T-helper 2 cell treated with Interferon-gamma antibody and Interleukin-4, amounts not matched to agents 100 ng/mL and 5 ng/mL, for 36 hours (primary cell): ENCODE measurements at regions not wholly inside any gene's neighbourhood (a gene's known extent, or its start where the extent isn't known, plus 50 kb on each side); places are given as distances from the start of the nearest gene placed in this dataset.
"Not testable (repeated sequence)": the region's sequence is repeated elsewhere in the genome, so short reads cannot be mapped to it uniquely, and the experiment has no call there.

Experiments used
- intact Hi-C: fragments of 100-400 bp; cut with micrococcal nuclease; formaldehyde crosslinking; loops from one replicate; pipeline ENCODE4 v1.15.1; 2023

- intact Hi-C loops = no loop called here
These were observed 757.1 kb downstream of the KCNT2 start for GRCh38 chr1:195851016-195851601.

DNA sequence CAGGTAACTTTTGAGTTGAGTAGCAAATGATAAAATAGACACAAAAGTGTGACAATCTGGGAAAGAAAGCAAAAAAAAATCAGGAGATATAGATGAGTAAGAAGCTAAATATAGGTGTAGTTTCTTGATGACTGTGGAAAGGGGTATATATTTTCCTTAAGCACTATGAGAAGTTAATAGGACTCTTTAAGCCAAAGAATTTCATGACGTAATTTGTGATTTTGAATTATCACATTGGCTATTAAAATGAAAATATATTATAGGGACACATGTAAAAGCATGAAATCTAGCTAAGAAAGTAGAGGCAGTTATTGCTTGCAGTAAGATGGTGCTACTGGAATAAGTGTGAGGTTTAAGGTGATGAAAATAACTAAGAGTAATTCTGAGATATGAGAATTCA lies 759.1 kb downstream of the KCNT2 start:
- intact Hi-C loops = no loop called here

DNA sequence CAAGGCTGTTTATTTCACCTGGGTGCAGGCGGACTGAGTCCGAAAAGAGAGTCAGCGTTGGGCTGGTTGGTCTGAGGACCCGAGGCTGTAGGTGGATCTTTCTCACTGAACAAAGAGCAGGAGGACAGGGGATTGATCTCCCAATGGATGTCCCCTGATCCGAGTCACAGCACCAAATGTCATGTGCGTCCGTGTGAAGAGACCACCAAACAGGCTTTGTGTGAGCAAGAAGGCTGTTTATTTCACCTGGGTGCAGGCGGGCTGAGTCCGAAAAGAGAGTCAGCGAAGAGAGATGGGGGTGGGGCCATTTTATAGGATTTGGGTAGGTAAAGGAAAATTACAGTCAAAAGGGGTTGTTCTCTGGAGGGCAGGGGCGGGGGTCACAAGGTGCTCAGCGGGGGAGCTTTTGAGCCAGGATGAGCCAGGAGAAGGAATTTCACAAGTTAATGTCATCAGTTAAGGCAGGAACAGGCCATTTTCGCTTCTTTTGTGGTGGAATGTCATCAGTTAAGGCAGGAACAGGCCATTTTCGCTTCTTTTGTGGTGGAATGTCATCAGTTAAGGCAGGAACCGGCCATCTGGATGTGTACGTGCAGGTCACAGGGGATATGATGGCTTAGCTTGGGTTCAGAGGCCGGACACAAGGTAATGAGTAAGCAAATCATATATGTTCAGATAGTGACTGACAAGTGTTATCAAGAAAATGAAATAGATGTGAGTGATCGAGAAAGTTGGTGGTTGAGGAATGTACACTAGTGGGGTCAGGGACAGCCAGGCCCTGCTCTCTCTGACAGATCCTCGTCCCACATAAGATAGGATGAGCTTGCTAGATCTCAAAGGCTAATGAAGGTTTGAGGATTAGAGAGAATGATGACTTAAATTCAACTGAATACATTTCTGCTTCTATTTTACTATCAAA lies 760.0 kb downstream of the KCNT2 start:
- intact Hi-C loops = not testable (repeated sequence)

GRCh38 chr1:195831789-195832188 lies 776.5 kb downstream of the KCNT2 start:
- intact Hi-C loops = no loop called here

GRCh38 chr1:195828325-195828724 lies 779.9 kb downstream of the KCNT2 start:
- intact Hi-C loops = no loop called here

DNA sequence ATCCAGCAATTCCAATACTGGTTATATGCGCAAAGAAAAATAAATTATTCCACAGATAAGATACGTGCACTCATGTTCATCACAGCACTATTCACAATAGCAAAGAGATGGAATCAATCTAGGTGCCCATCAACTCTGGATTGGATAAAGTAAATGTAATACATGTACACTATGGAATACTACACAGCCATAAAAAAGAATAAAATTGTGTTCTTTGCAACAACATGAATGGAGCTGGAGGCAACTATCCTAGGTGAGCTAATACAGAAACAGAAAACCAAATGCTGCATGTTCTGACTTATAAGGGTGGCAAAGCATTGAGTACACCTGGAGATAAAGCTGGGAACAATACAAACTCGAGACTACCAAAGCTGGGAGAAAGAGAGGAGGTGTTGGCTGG lies 787.3 kb downstream of the KCNT2 start:
- intact Hi-C loops = no loop called here

GRCh38 chr1:195806060-195806459 lies 802.2 kb downstream of the KCNT2 start:
- intact Hi-C loops = no loop called here

- intact Hi-C loops = no loop called here
These were observed 803.7 kb downstream of the KCNT2 start for GRCh38 chr1:195804547-195804946.

- intact Hi-C loops = no loop called here
These were observed 809.2 kb downstream of the KCNT2 start for GRCh38 chr1:195799016-195799415.

GRCh38 chr1:195794225-195794624 lies 814.0 kb downstream of the KCNT2 start:
- intact Hi-C loops = no loop called here

DNA sequence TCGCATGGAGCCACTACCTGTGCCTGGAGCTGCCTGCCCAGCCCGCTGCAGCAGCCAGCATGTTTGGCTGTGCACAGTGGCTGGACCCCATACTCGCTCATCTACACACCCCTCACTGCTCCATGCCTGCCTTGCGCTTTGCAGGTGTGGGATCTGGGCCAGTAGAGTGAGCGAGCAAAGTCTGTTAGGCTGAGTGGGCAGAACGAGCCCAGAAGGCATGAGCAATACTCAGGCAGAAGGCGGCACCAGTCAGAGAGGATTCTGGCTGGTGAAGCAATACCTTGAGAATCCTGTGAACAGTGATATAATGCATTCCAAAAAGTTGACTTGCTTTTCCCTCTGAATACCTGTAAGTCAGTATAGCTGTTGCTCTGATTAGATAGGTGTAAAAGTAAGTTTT lies 816.4 kb downstream of the KCNT2 start:
- intact Hi-C loops = no loop called here

GRCh38 chr1:195790514-195791168 lies 817.6 kb downstream of the KCNT2 start:
- intact Hi-C loops = no loop called here

GRCh38 chr1:195789321-195789720 lies 818.9 kb downstream of the KCNT2 start:
- intact Hi-C loops = no loop called here

DNA sequence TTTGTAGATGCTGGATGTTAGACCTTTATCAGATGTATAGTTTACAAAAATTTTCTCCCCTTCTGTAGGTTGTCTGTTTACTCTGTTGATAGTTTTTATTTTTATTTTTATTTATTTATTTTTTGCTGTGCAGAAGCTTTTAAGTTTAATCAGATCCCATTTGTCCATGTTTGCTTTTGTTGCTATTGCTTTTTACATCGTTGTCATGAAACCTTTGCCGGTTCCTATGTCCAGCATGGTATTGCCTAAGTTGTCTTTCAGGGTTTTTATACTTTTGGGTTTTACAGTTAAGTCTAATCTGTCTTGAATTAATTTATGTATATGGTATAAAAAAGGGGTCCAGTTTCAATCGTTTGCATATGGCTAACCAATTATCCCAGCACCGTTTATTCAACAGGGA lies 819.5 kb downstream of the KCNT2 start:
- intact Hi-C loops = no loop called here

GRCh38 chr1:195785830-195786229 lies 822.4 kb downstream of the KCNT2 start:
- intact Hi-C loops = no loop called here

GRCh38 chr1:195773931-195774330 lies 834.3 kb downstream of the KCNT2 start:
- intact Hi-C loops = no loop called here

GRCh38 chr1:195769461-195769860 lies 838.8 kb downstream of the KCNT2 start:
- intact Hi-C loops = no loop called here

DNA sequence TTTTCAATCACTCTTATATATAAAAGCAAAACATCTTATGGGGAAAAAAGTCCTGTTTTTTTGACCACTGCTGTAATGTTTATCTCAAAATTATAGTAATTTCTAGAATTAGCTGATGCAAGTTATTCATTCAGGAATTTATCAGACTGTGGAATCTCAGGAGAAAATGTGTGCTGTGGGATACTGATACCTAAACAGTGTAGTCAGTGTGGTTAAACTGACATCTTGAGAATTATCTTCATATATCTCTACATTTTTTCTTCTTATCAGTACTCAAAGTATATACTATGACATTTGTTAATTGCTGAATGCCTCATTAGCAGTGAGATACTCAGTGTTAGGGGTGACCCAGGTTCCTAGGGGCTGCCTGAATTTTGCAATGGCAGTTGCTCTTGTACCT lies 839.3 kb downstream of the KCNT2 start:
- intact Hi-C loops = no loop called here

- intact Hi-C loops = no loop called here
These were observed 839.9 kb downstream of the KCNT2 start for GRCh38 chr1:195768377-195768776.

DNA sequence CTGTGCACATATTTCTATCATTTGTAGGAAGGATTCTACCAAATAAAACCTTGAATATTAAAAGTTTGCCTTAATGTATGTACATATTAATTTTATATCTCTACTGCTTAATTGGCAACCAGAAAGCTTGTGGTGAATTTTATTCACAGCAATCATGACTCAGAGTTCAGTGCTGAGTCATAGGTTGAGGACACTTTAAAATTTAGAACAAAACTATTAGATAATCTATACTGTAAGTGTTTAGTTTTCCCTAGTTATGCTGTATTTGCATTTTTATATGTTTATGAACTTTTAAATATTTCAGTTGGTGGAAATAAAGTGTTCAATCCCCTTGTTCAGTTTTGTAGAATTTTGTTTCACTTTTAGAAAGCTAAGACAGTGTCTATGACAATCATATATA lies 841.5 kb downstream of the KCNT2 start:
- intact Hi-C loops = no loop called here

DNA sequence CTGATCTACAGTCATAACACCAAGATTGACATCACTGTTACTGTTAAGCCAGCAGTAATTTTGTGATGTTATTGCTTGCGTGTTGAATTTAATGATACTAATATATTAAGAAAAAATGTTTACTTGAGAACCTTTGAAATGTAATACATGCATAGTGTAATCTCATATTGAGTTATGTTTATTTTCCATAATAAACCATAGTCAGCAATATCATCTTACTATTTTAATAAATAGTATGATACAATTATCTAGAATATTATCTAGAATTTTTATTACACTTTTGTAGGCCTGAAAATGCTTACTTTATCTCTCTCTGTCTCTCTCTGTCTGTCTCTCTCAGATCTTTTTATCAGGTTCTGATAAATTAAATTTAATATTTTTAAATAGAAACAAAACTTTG lies 843.1 kb downstream of the KCNT2 start:
- intact Hi-C loops = no loop called here

GRCh38 chr1:195763907-195764374 lies 844.3 kb downstream of the KCNT2 start:
- intact Hi-C loops = no loop called here
